ENCODE measurements at regions not wholly inside any gene's neighbourhood (a gene's known extent, or its start where the extent isn't known, plus 50 kb on each side); places are given as distances from the start of the nearest gene placed in this dataset.
"Not testable (repeated sequence)": the region's sequence is repeated elsewhere in the genome, so short reads cannot be mapped to it uniquely, and the experiment has no call there.

DNA sequence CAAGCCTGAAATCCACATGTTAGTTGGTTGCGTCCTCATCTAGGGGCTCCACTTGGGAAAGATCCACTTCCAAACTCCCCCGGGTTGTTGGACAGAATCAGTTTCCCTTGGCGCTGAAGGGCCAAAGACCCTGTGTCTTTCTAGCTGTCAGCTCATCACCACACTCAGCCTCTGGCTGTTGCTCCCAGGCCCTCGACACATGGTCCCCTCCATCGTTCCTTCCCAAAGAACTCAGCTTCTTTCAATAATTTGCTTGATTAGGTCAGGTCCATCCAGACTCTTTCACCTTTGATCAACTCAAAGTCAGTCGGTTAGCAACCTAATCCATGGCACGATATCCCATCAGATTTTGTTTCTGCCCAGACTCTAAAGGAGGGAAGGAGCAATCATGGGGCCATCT lies 254.8 kb upstream of the SULF2 start:
- no peak for DNase-seq (ENCODE audit: low read depth)
- TF ChIP-seq, protein P1, sequence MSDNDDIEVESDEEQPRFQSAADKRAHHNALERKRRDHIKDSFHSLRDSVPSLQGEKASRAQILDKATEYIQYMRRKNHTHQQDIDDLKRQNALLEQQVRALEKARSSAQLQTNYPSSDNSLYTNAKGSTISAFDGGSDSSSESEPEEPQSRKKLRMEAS (IDR thresholded peaks at IDR 0.05; ENCODE audit: low read depth, low read length) = no peak
- no peak for TF ChIP-seq POLR2A (IDR thresholded peaks at IDR 0.05; ENCODE audit: extremely low read depth, insufficient read length)
- TF ChIP-seq, protein P2, sequence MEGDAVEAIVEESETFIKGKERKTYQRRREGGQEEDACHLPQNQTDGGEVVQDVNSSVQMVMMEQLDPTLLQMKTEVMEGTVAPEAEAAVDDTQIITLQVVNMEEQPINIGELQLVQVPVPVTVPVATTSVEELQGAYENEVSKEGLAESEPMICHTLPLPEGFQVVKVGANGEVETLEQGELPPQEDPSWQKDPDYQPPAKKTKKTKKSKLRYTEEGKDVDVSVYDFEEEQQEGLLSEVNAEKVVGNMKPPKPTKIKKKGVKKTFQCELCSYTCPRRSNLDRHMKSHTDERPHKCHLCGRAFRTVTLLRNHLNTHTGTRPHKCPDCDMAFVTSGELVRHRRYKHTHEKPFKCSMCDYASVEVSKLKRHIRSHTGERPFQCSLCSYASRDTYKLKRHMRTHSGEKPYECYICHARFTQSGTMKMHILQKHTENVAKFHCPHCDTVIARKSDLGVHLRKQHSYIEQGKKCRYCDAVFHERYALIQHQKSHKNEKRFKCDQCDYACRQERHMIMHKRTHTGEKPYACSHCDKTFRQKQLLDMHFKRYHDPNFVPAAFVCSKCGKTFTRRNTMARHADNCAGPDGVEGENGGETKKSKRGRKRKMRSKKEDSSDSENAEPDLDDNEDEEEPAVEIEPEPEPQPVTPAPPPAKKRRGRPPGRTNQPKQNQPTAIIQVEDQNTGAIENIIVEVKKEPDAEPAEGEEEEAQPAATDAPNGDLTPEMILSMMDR (IDR thresholded peaks at IDR 0.05; ENCODE audit: low read depth, low read length) = no peak
- TF ChIP-seq MYC (IDR thresholded peaks at IDR 0.05; ENCODE audit: low read depth, low read length) = no peak
- H3K4me3 ChIP-seq (ENCODE audit: low read depth, low read length) = no peak overlapping the region

DNA sequence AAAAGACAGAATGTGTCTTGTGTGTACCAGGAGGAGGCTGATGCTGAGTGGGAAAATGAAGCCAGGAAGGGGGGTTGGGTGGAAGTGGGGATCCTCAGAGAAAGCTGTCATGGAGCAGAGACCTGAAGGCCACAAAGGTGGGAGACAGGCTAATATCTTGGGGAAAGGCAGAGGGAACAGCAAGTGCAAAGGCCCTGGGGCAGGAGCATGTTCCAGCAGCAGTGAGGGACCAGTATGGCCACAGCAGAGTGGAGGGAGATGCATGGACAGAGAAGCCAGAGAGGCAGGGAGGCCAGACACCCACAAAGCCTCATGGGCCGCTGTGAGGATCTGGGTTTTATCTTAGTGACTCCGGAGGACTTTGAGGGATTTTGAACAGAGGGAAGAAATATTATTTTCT lies 254.2 kb upstream of the SULF2 start:
- TF ChIP-seq POLR2A (IDR thresholded peaks at IDR 0.05; ENCODE audit: extremely low read depth, insufficient read length) = no peak
- TF ChIP-seq, protein P2 (IDR thresholded peaks at IDR 0.05; ENCODE audit: low read depth, low read length) = no peak
- TF ChIP-seq, protein P1 (IDR thresholded peaks at IDR 0.05; ENCODE audit: low read depth, low read length) = no peak
- TF ChIP-seq MYC (IDR thresholded peaks at IDR 0.05; ENCODE audit: low read depth, low read length) = no peak
- no peak overlapping the region for H3K4me3 ChIP-seq (ENCODE audit: low read depth, low read length)
- DNase-seq (ENCODE audit: low read depth) = no peak

DNA sequence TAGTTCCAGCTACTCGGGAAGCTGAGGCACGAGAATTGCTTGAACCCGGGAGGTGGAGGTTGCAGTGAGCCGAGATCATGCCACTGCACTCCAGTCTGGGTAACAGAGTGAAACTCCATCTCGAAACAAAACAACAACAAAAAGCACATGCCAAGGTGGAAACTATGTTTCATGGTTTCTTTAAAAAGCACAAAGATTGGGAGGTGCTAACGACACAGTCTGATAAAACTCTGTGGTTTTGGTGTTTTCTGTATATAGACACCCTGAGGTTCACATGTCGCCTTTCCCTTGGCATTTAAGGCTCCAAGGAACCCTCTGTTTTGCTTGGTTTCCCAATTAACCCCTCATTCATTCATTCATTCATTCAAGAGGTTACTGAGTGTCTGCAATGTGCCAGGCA lies 253.4 kb upstream of the SULF2 start:
- TF ChIP-seq, protein P1 (IDR thresholded peaks at IDR 0.05; ENCODE audit: low read depth, low read length) = no peak
- no peak for TF ChIP-seq MYC (IDR thresholded peaks at IDR 0.05; ENCODE audit: low read depth, low read length)
- TF ChIP-seq POLR2A (IDR thresholded peaks at IDR 0.05; ENCODE audit: extremely low read depth, insufficient read length) = no peak
- TF ChIP-seq, protein P2 (IDR thresholded peaks at IDR 0.05; ENCODE audit: low read depth, low read length) = no peak
- no peak overlapping the region for H3K4me3 ChIP-seq (ENCODE audit: low read depth, low read length)

DNA sequence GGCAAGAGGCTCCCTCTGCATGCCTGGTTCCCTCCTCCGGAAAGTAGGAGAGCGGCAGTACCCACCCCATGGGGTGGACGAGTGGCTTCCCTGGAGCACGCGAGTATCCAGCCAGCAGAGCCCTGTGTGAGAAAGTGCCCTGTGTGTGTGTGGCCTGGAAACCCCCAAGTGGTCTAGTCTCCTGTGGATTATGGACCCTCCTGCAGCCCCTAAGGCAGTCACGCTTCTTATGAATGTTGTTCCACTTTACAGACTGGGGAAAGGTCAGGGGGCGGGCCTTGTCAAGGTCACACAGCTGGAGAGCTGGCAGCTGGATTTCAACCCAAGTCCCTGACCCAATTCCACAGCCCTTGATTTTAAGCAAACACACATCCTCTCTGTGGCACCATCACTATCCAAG lies 252.5 kb upstream of the SULF2 start:
- not testable (repeated sequence) for DNase-seq (ENCODE audit: low read depth); H3K4me3 ChIP-seq (ENCODE audit: low read depth, low read length)

More for the DNA sequence above, 253.4 kb upstream of the SULF2 start:
- no peak for DNase-seq (ENCODE audit: low read depth)

DNA sequence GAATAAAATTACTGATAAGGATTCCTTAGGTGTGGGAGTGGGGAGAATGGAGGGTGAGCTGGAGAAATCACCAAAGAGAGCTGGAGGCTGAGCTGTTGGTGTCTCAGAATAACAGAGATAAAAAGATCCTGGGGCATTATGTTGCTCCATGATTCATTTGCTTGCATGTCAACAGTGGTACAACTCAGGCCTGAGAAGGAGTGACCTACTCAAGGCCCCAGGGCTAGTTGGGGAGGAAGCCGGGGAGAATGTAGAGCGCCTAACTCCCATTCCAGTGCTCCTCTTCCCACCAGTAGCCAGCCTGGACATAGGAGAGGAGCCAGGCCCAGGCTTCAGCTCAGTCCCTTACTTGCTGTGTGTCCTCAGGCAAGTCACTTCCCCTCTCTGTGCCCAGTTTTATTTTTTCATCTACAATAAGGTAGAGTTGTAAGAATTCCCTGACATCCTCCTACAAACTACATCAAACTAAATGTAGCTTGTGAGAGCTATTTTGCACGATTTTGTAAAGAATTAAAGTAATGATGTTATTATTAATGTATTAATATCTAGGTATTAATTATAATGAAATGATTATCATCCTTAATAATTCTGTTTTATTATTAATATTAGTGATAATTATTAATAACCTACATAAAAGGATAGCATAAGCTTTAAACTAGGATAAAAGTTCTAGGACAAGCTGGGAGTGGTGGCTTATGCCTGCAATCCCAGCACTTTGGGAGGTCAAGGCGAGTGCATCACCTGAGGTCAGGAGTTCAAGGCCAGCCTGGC lies 250.9 kb upstream of the SULF2 start:
- no peak overlapping the region for H3K4me3 ChIP-seq (ENCODE audit: low read depth, low read length)
- TF ChIP-seq MYC (IDR thresholded peaks at IDR 0.05; ENCODE audit: low read depth, low read length) (no peak), POLR2A (IDR thresholded peaks at IDR 0.05; ENCODE audit: extremely low read depth, insufficient read length) (no peak)
- TF ChIP-seq, protein P2 (IDR thresholded peaks at IDR 0.05; ENCODE audit: low read depth, low read length) = no peak
- TF ChIP-seq, protein P1 (IDR thresholded peaks at IDR 0.05; ENCODE audit: low read depth, low read length) = no peak
- no peak for DNase-seq (ENCODE audit: low read depth)

DNA sequence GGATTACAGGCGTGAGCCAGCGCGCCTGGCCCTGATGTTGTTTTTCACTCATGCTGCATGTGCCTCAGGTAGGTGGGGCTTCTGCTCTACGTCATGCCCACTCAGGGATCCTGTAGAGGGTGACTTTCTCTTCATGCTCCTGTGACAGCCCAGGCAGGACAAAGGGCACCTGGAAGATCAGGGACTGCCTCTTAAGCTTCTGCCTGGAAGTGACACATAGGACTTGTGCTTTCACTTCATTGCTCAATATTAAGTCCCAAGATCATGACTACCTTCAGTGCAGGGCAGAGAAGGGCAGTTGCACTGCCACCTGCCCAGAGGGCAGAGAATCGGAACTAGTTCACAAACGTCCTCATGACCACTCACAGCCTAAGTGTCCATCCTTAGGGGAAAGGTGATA lies 249.5 kb upstream of the SULF2 start:
- no peak for DNase-seq (ENCODE audit: low read depth)
- no peak overlapping the region for H3K4me3 ChIP-seq (ENCODE audit: low read depth, low read length)
- TF ChIP-seq POLR2A (IDR thresholded peaks at IDR 0.05; ENCODE audit: extremely low read depth, insufficient read length) = no peak
- TF ChIP-seq, protein P1 (IDR thresholded peaks at IDR 0.05; ENCODE audit: low read depth, low read length) = no peak
- TF ChIP-seq, protein P2 (IDR thresholded peaks at IDR 0.05; ENCODE audit: low read depth, low read length) = no peak
- TF ChIP-seq MYC (IDR thresholded peaks at IDR 0.05; ENCODE audit: low read depth, low read length) = no peak

DNA sequence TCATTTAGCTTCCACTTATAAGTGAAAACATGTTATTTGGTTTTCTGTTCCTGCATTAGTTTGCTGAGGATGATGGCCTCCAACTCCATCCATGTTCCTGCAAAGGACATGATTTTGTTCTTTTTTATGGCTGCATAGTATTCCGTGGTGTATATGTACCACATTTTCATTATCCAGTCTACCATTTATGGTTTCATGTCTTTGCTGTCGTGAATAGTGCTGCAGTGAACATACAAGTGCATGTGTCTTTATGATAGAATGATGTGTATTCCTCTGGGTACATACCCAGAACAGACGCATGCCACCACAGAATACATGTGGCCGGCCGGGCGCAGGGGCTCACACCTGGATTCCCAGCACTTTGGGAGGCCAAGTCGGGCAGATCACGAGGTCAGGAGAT lies 247.7 kb upstream of the SULF2 start:
- DNase-seq (ENCODE audit: low read depth) = not testable (repeated sequence)

More for the DNA sequence above, 247.7 kb upstream of the SULF2 start:
- H3K4me3 ChIP-seq (ENCODE audit: low read depth, low read length) = not testable (repeated sequence)
